Progenitor cell of endocrine pancreas (in vitro differentiated cells): ENCODE measurements at regions not wholly inside any gene's neighbourhood (a gene's known extent, or its start where the extent isn't known, plus 50 kb on each side); places are given as distances from the start of the nearest gene placed in this dataset.

Experiments used
- DNase-seq: peaks from one replicate; pipeline ENCODE4 v3.0.0; 2021; ENCODE audit warnings: low spot score; ENCODE audit not compliant: unreplicated experiment
- H3K27ac Mint-ChIP-seq: 2 replicates; pipeline ENCODE4 v1.8.0; 2021; ENCODE audit warnings: mild to moderate bottlenecking, moderate library complexity, mixed read lengths
- H3K27me3 Mint-ChIP-seq: 2 replicates; pipeline ENCODE4 v1.8.0; 2021; ENCODE audit warnings: mixed read lengths
- H3K36me3 Mint-ChIP-seq: 2 replicates; pipeline ENCODE4 v1.8.0; 2022; ENCODE audit warnings: mixed read lengths; ENCODE audit not compliant: insufficient read depth
- H3K4me1 Mint-ChIP-seq: 2 replicates; pipeline ENCODE4 v1.8.0; 2021; ENCODE audit warnings: low read depth, mixed read lengths
- H3K4me3 Mint-ChIP-seq: 2 replicates; pipeline ENCODE4 v1.8.0; 2021; ENCODE audit warnings: low read depth, mild to moderate bottlenecking, moderate library complexity, mixed read lengths
- H3K9me3 Mint-ChIP-seq: 2 replicates; pipeline ENCODE4 v1.8.0; 2021; ENCODE audit warnings: low read depth, mixed read lengths
- CTCF ChIP-seq: fragments of 200-600 bp; sonication (generic); IDR thresholded peaks from one replicate; pipeline ENCODE4 v1.5.0; 2021; ENCODE audit warnings: antibody characterized with exemption, mild to moderate bottlenecking; ENCODE audit not compliant: unreplicated experiment

GRCh38 chr4:112005027-112005426 is 140.2 kb upstream of the FAM241A start:
- Mint-ChIP-seq H3K4me3 (no peak overlapping the region), H3K4me1 (peaks cover 13% of the 10 kb centered on the region), H3K27ac (no peak overlapping the region), H3K27me3 (no peaks in the 10 kb centered on the region), H3K9me3 (no peaks in the 10 kb centered on the region), H3K36me3 (no peaks in the 10 kb centered on the region)
- DNase-seq: no peak
- TF ChIP-seq CTCF: no peak

- Mint-ChIP-seq H3K27me3 (no peaks in the 10 kb centered on the region), H3K36me3 (no peaks in the 10 kb centered on the region), H3K27ac (no peak overlapping the region), H3K4me1 (peaks cover 9% of the 10 kb centered on the region), H3K9me3 (no peaks in the 10 kb centered on the region), H3K4me3 (no peak overlapping the region)
- no peak for DNase-seq
- no peak for TF ChIP-seq CTCF
Measured at GRCh38 chr4:112007391-112007790, 137.9 kb upstream of the FAM241A start.

DNA sequence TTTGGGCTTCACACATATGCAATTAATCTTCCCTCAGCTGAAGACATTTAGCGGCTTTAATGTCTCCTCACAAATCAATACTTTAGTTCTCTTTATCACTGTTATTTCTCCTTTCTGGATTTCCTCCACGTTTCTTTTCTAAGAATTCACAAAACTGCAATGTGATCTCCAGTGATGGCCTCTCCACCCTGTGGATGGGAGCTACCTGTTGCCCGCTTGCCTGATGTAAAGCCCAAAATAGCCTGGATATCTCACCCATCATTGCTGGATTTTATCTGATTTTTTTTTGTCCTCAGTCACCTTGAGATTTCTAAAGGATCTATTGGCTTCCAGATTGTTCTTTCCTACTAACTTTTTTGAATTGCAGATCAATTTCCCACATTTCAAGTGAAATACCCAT is 129.3 kb upstream of the FAM241A start:
- no peak for DNase-seq
- H3K4me1 Mint-ChIP-seq: no peaks in the 10 kb centered on the region
- H3K27ac Mint-ChIP-seq: no peak overlapping the region
- H3K36me3 Mint-ChIP-seq: no peaks in the 10 kb centered on the region
- no peaks in the 10 kb centered on the region for H3K9me3 Mint-ChIP-seq
- H3K27me3 Mint-ChIP-seq: peaks cover 18% of the 10 kb centered on the region
- H3K4me3 Mint-ChIP-seq: no peak overlapping the region
- no peak for TF ChIP-seq CTCF

DNA sequence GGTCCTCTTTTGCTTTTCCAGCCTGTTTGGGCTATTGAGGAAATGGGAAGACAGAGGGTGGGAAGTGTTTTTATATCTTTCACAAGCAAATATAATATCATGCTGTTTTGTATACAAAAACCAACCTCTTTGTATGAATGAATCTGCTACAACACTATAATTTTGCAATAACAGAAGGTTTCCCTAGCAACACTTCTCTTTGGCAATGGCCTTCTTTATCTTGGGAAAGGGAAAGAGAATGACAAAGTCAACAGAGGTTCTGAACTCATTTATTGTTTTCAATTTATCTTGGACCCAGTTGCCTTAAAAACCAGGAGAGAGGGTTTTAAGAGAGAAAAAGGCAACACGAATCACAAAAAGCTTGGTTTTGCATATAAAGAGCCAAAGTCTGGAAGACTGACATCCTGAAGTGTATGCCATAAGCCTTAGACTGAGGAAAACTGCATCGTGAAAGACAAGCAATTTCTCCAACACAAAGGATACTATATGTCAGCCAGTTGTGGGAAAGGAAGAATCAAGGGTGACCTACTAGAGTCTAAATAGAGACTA is 121.8 kb upstream of the FAM241A start:
- no peak overlapping the region for H3K27ac Mint-ChIP-seq
- peaks cover 19% of the 10 kb centered on the region for H3K27me3 Mint-ChIP-seq
- no peak overlapping the region for H3K4me3 Mint-ChIP-seq
- peaks cover 8% of the 10 kb centered on the region for H3K4me1 Mint-ChIP-seq
- no peak for DNase-seq
- H3K36me3 Mint-ChIP-seq: no peaks in the 10 kb centered on the region
- no peaks in the 10 kb centered on the region for H3K9me3 Mint-ChIP-seq
- TF ChIP-seq CTCF: no peak

DNA sequence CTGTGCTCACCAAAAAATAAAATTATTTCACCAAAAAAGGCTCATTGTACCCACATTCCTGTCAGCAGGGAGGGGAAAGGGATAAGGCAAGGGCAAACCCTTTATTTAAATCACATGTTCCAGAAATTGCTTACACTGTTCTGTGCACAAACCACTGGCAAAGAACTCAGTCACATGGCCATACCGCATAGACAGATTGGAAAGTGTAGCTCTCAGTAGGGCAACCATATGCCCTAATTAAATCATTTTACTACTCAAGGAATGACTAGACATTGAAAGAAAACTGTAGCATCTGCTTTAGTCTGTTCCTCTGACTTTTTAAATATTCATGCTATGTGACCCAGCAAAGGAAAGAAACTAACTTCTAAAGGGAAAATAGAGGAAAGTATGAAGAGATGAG is 119.2 kb upstream of the FAM241A start:
- TF ChIP-seq CTCF: no peak
- H3K36me3 Mint-ChIP-seq: no peaks in the 10 kb centered on the region
- no peak for DNase-seq
- H3K4me3 Mint-ChIP-seq: no peak overlapping the region
- no peaks in the 10 kb centered on the region for H3K9me3 Mint-ChIP-seq
- H3K27me3 Mint-ChIP-seq: peaks cover 3% of the 10 kb centered on the region
- peaks cover 8% of the 10 kb centered on the region for H3K4me1 Mint-ChIP-seq
- no peak overlapping the region for H3K27ac Mint-ChIP-seq
